GM12878 (cell line): ENCODE measurements at regions not wholly inside any gene's neighbourhood (a gene's known extent, or its start where the extent isn't known, plus 50 kb on each side); places are given as distances from the start of the nearest gene placed in this dataset.
"Not testable (repeated sequence)": the region's sequence is repeated elsewhere in the genome, so short reads cannot be mapped to it uniquely, and the experiment has no call there.

ENCODE experiments used
- ATAC-seq: fragments of 200-7000 bp; cut with Tn5 transposase; 3 replicates; pipeline ENCODE4 v1.9.1; 2020; ENCODE audit warnings: mild to moderate bottlenecking, moderate library complexity
- BruUV-seq: library from RNA; stranded (reverse); fragments of 400-500 nt; replicated peaks from 2 replicates; lab custom pipeline; 2021; lab: Mats Ljungman, UMichigan
- CTCF ChIA-PET: fragments of 300-600 bp; sonication (Branson Sonifier 250); formaldehyde crosslinking; extraction: SDS; loops from one replicate; lab custom pipeline; 2021; ENCODE audit warnings: inconsistent platforms; lab: Yijun Ruan, JAX
- POLR2A ChIA-PET: fragments of 350-600 bp; formaldehyde crosslinking; extraction: SDS; loops from one replicate; lab custom pipeline; 2021; ENCODE audit warnings: inconsistent platforms; lab: Charles Lee
- RAD21 ChIA-PET: fragments of 300-600 bp; sonication (Branson Sonifier 250); formaldehyde crosslinking; loops from one replicate; lab custom pipeline; 2023; ENCODE audit warnings: antibody characterized with exemption; ENCODE audit not compliant: unreplicated experiment; lab: Charles Lee
- SMC1A ChIA-PET: fragments of 300-600 bp; sonication (Branson Sonifier 250); formaldehyde crosslinking; loops from one replicate; lab custom pipeline; 2023; ENCODE audit not compliant: unreplicated experiment, uncharacterized antibody; lab: Charles Lee
- DNase-seq: peaks from one replicate; pipeline ENCODE4 v3.0.0-alpha.2; 2011; ENCODE audit warnings: low read depth, low spot score
- FAIRE-seq: peaks from 3 replicates; lab custom pipeline; 2011; peaks lifted over from hg19 to GRCh38; lab: Jason Lieb, UNC
- H2AFZ ChIP-seq: 2 replicates; pipeline ENCODE4 v1.6.0; 2011; ENCODE audit warnings: low read depth, low read length, control low read depth; ENCODE audit not compliant: control insufficient read depth
- H3K27ac ChIP-seq: 2 replicates; pipeline ENCODE4 v1.5.1; 2011; ENCODE audit warnings: control low read depth; ENCODE audit not compliant: control insufficient read depth, insufficient read depth
- H3K27me3 ChIP-seq, 2 experiments: replicated peaks in 1 of 2; 2 replicates each; pipeline versions ENCODE4 v1.6.0 to v1.6.1; 2011; ENCODE audit warnings: low read length in 1 of 2; ENCODE audit not compliant: control insufficient read depth in 2 of 2, insufficient read depth in 2 of 2
- H3K36me3 ChIP-seq, 2 experiments: 2 replicates each; pipeline ENCODE4 v1.5.1; 2011; ENCODE audit warnings: low read length in 1 of 2; ENCODE audit not compliant: control insufficient read depth in 2 of 2, insufficient read depth in 2 of 2
- H3K4me1 ChIP-seq: 2 replicates; pipeline ENCODE4 v1.6.1; 2011; ENCODE audit warnings: mild to moderate bottlenecking, low read length, moderate library complexity, mixed read lengths; ENCODE audit not compliant: control insufficient read depth, insufficient read depth
- H3K4me2 ChIP-seq: 2 replicates; pipeline ENCODE4 v1.6.0; 2011; ENCODE audit warnings: control low read depth; ENCODE audit not compliant: control insufficient read depth, insufficient read depth
- H3K4me3 ChIP-seq: fragments of 200-600 bp; sonication (generic); 2 replicates; pipeline ENCODE4 v1.5.1; 2016
- H3K79me2 ChIP-seq: 2 replicates; pipeline ENCODE4 v1.6.0; 2011; ENCODE audit warnings: low read length; ENCODE audit not compliant: control insufficient read depth, insufficient read depth
- H3K9ac ChIP-seq: 2 replicates; pipeline ENCODE4 v1.8.0; 2011; ENCODE audit warnings: low read length, control low read depth, mixed read lengths; ENCODE audit not compliant: control insufficient read depth, insufficient read depth
- H3K9me3 ChIP-seq: replicated peaks from 3 replicates; pipeline ENCODE4 v1.5.1; 2011; ENCODE audit warnings: mild to moderate bottlenecking, low read length; ENCODE audit not compliant: control insufficient read depth, insufficient read depth
- H4K20me1 ChIP-seq: 2 replicates; pipeline ENCODE4 v1.6.0; 2011; ENCODE audit not compliant: control insufficient read depth, insufficient read depth
- CREB1 ChIP-seq: IDR thresholded peaks from 2 replicates; pipeline ENCODE4 v1.6.1; 2012; ENCODE audit warnings: low read depth, mild to moderate bottlenecking, inconsistent platforms
- FOS ChIP-seq: IDR thresholded peaks from 3 replicates; pipeline ENCODE4 v1.6.1; 2011; ENCODE audit warnings: borderline replicate concordance; ENCODE audit not compliant: insufficient read length; ENCODE audit errors: extremely low read depth
- GABPA ChIP-seq: IDR thresholded peaks from 2 replicates; pipeline ENCODE4 v1.6.1; 2014; ENCODE audit warnings: antibody characterized with exemption, low read depth, mild to moderate bottlenecking, inconsistent platforms
- IRF4 ChIP-seq: IDR thresholded peaks from 2 replicates; pipeline ENCODE4 v1.6.1; 2011; ENCODE audit warnings: low read depth, low read length
- LARP7 ChIP-seq: fragments of 450-650 bp; IDR thresholded peaks from 2 replicates; pipeline ENCODE4 v1.6.1; 2017; ENCODE audit warnings: mild to moderate bottlenecking
- NFYB ChIP-seq: IDR thresholded peaks from 2 replicates; pipeline ENCODE4 v1.6.1; 2011; ENCODE audit warnings: low read depth, mild to moderate bottlenecking, low read length, improper control_type of control experiment, moderate library complexity; ENCODE audit not compliant: insufficient read depth
- POLR2AphosphoS2 ChIP-seq: IDR thresholded peaks from 2 replicates; pipeline ENCODE4 v1.6.1; 2011; ENCODE audit warnings: low read depth, mild to moderate bottlenecking, low read length, improper control_type of control experiment, moderate library complexity
- RFX5 ChIP-seq: IDR thresholded peaks from 2 replicates; pipeline ENCODE4 v1.6.1; 2011; ENCODE audit warnings: low read depth, low read length, improper control_type of control experiment
- SMAD1 ChIP-seq: fragments of 450-650 bp; IDR thresholded peaks from 2 replicates; pipeline ENCODE4 v1.6.1; 2018; ENCODE audit warnings: mild to moderate bottlenecking, low read depth; ENCODE audit not compliant: partially characterized antibody
- YBX1 ChIP-seq: fragments of 450-650 bp; IDR thresholded peaks from 2 replicates; pipeline ENCODE4 v1.6.1; 2016; ENCODE audit warnings: antibody characterized with exemption
- whole genome bisulfite sequencing: methylation state at CpG from one replicate; pipeline ENCODE4 v1.1.6; 2016; ENCODE audit warnings: low lambda C conversion rate; ENCODE audit not compliant: insufficient replicate concordance, insufficient coverage; ENCODE audit errors: missing lambda C conversion rate; 5-methylcytosine and 5-hydroxymethylcytosine counted together
- in situ Hi-C: fragments of 300-500 bp; cut with MboI; formaldehyde crosslinking; loops from 9 replicates; pipeline ENCODE4 v1.14.3; 2018; ENCODE audit warnings: mixed read lengths
- intact Hi-C: fragments of 100-400 bp; cut with micrococcal nuclease; formaldehyde crosslinking; loops from one replicate; pipeline ENCODE4 v1.14.2; 2022; ENCODE audit not compliant: unreplicated experiment
- TF ChIP-seq, protein P1 (sequence below): IDR thresholded peaks from 2 replicates; pipeline ENCODE4 v1.6.1; 2012; ENCODE audit warnings: low read depth, low read length, improper control_type of control experiment
- TF ChIP-seq, protein P2 (sequence below): fragments of 450-650 bp; formaldehyde crosslinking; IDR thresholded peaks from 2 replicates; pipeline ENCODE4 v1.4.0; 2020; ENCODE audit warnings: mild to moderate bottlenecking, moderate library complexity

DNA sequence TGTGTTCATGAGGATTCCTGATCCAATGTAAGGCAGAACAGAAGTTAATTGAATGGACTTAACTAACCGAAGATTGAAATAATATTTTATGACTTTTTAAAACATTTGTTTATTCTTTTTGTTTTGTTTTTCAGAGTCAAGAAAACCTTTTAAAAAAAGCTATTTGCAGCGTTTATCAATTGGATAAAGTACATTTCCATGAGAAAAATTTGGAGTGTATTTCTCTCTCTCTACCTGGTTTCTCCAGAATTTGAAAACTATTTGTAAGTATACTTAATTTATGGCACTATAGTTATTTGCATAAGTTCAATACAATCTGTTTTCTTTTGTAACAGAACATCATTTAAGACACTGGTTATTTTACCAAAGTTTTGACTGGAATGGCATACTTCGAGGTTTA lies 208.0 kb upstream of the UBL3 start (continued):
- TF ChIP-seq FOS (no peak), LARP7 (no peak)

DNA sequence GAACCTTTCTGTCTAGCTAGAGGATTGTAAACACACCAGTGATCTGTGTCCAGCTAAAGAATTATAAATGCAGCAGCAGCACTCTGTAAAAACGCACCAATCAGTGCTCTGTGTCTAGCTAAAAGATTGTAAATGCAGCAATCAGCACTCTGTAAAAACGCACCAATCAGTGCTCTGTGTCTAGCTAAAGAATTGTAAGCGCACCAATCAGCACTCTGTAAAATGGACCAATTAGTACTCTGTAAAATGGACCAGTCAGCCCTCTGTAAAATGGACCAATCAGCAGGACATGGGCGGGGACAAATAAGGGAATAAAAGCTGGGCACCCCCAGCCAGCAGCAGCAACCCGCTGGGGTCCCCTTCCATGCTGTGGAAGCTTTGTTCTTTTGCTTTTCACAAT lies 204.1 kb upstream of the UBL3 start:
- H3K79me2 ChIP-seq, H3K27ac ChIP-seq, DNase-seq, POLR2A ChIA-PET, H4K20me1 ChIP-seq, FAIRE-seq, H3K9ac ChIP-seq, BruUV-seq, ATAC-seq, in situ Hi-C loops, H3K4me3 ChIP-seq, intact Hi-C loops, H3K4me1 ChIP-seq, H2AFZ ChIP-seq, H3K9me3 ChIP-seq, H3K4me2 ChIP-seq, H3K27me3 ChIP-seq, H3K36me3 ChIP-seq, RAD21 ChIA-PET: not testable (repeated sequence)
- ChIA-PET SMC1A (interaction anchor here (0.8 kb wide), 1 partner anchor 285 kb away, joined by 3 read pairs; no protein-coding TSS in a partner anchor), CTCF (interaction anchor here (1.3 to 2.1 kb wide), 2 partner anchors 57 to 284 kb away, joined by 3 to 5 read pairs; no protein-coding TSS in a partner anchor)
- WGBS = 38% methylated on average over 5 of the region's 5 CpGs
- peak; percentile 51; the same call in 1 of the 2 replicates for TF ChIP-seq NFYB

DNA sequence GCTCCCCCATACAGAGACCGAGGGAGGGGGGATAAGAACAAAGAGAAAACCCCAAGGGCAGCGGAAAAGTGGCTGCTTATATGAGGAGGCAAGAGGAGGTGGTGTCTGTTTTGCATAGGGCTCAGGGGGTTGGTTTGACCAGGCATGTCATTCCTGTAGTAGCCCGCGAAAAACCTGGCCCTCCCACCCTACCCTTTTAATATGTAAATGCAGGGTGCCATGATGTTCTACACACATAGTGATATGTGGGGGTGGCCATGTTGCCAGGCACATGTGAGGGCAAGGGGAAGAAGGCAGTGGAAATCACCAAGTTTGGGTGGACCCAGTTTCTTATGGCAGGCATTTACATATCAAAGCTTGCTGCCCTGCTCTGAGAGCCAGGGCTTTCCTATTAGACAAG lies 203.5 kb upstream of the UBL3 start:
- BruUV-seq = no TSS peak
- SMC1A ChIA-PET = interaction anchor here (0.8 kb wide), 1 partner anchor 284 kb away, joined by 3 read pairs; no protein-coding TSS in a partner anchor
- Histone ChIP-seq H3K4me1 (no peaks in the 10 kb centered on the region), H3K36me3 (no peaks in the 10 kb centered on the region), H3K4me2 (no peak overlapping the region), H2AFZ (no peak overlapping the region), H3K9ac (no peak overlapping the region), H3K27ac (no peak overlapping the region), H4K20me1 (no peaks in the 10 kb centered on the region), H3K9me3 (no peaks in the 10 kb centered on the region), H3K79me2 (no peaks in the 10 kb centered on the region), H3K4me3 (no peak overlapping the region), H3K27me3 (no peaks in the 10 kb centered on the region; a peak in 2 of 4 replicates)
- no peak for FAIRE-seq
- POLR2A ChIA-PET = no interaction called here
- WGBS = 55% methylated on average over 4 of the region's 4 CpGs
- no peak for DNase-seq
- CTCF ChIA-PET = interaction anchor here (1.3 kb wide), 1 partner anchor 283 kb away, joined by 3 read pairs; no protein-coding TSS in a partner anchor
- no peak for ATAC-seq
- intact Hi-C loops (no loop called here), in situ Hi-C loops (no loop called here)
- RAD21 ChIA-PET = no interaction called here
- TF ChIP-seq SMAD1 = no peak
- no peak for TF ChIP-seq RFX5
- TF ChIP-seq CREB1 = no peak
- TF ChIP-seq, protein P1, sequence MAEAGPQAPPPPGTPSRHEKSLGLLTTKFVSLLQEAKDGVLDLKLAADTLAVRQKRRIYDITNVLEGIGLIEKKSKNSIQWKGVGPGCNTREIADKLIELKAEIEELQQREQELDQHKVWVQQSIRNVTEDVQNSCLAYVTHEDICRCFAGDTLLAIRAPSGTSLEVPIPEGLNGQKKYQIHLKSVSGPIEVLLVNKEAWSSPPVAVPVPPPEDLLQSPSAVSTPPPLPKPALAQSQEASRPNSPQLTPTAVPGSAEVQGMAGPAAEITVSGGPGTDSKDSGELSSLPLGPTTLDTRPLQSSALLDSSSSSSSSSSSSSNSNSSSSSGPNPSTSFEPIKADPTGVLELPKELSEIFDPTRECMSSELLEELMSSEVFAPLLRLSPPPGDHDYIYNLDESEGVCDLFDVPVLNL = no peak
- no peak for TF ChIP-seq POLR2AphosphoS2
- TF ChIP-seq, protein P2, sequence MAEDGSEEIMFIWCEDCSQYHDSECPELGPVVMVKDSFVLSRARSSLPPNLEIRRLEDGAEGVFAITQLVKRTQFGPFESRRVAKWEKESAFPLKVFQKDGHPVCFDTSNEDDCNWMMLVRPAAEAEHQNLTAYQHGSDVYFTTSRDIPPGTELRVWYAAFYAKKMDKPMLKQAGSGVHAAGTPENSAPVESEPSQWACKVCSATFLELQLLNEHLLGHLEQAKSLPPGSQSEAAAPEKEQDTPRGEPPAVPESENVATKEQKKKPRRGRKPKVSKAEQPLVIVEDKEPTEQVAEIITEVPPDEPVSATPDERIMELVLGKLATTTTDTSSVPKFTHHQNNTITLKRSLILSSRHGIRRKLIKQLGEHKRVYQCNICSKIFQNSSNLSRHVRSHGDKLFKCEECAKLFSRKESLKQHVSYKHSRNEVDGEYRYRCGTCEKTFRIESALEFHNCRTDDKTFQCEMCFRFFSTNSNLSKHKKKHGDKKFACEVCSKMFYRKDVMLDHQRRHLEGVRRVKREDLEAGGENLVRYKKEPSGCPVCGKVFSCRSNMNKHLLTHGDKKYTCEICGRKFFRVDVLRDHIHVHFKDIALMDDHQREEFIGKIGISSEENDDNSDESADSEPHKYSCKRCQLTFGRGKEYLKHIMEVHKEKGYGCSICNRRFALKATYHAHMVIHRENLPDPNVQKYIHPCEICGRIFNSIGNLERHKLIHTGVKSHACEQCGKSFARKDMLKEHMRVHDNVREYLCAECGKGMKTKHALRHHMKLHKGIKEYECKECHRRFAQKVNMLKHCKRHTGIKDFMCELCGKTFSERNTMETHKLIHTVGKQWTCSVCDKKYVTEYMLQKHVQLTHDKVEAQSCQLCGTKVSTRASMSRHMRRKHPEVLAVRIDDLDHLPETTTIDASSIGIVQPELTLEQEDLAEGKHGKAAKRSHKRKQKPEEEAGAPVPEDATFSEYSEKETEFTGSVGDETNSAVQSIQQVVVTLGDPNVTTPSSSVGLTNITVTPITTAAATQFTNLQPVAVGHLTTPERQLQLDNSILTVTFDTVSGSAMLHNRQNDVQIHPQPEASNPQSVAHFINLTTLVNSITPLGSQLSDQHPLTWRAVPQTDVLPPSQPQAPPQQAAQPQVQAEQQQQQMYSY (CRISPR knock-in tag) = no peak
- TF ChIP-seq GABPA = no peak
- TF ChIP-seq IRF4 = no peak
- no peak for TF ChIP-seq YBX1
